ENCODE measurements at regions not wholly inside any gene's neighbourhood (a gene's known extent, or its start where the extent isn't known, plus 50 kb on each side); places are given as distances from the start of the nearest gene placed in this dataset.

DNA sequence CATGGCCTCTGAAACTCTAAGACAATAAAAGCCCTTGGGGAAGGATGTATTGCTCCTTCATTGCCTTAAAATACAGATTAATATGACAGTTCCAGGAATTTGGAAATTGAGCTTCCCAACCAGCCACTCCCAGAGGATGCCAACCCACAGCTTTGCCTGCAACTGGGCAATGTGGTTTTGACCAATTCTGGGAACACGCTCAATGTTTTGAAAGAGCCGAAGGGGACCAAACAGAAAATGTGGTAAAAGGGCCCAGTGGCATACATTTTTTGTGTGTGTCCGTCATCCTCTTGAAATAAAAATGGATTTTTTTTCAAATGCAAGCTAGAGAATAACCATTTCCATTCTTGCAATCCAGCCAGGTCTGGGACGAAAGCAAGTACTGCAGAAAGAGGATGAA, 88.3 kb upstream of the PLEKHG7 start:
- DNase-seq: no peak

DNA sequence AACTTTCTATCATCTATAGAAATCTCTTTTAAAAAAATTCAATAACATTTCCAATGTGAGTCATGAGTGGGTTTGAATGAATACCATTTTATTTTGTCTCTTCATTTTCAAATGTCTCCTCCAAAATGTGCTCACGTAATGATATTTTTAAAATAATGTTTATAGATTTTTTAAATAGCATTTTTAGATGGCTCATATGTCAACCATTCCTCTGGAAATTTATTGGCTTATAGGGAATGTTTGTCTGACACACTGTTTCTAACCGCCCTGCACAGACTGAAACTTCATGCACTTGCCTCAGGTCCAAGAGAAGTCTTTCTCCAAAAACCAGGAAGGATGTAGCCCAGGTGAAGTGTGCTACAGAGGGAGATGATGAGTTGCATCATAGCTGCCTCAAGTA, 88.8 kb upstream of the PLEKHG7 start:
- no peak for DNase-seq

DNA sequence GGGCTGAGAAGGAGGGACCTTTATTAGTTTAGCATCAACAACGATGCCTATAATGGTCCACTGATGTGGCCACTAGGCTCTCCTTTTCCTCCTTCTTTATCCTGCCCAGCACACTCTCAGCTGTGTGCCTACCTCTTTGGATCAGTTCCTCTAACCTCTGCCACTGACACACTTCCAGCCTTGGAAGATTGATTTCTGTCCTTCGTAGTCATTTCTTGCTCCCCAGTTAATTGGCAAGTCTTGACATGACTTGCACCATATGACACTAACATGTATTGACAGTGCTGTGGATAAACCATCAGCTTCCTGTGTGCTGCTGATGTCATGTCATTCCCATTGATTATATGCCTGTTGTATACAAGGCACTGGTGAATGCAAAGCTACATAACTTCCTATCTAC, 90.2 kb upstream of the PLEKHG7 start:
- DNase-seq: no peak

DNA sequence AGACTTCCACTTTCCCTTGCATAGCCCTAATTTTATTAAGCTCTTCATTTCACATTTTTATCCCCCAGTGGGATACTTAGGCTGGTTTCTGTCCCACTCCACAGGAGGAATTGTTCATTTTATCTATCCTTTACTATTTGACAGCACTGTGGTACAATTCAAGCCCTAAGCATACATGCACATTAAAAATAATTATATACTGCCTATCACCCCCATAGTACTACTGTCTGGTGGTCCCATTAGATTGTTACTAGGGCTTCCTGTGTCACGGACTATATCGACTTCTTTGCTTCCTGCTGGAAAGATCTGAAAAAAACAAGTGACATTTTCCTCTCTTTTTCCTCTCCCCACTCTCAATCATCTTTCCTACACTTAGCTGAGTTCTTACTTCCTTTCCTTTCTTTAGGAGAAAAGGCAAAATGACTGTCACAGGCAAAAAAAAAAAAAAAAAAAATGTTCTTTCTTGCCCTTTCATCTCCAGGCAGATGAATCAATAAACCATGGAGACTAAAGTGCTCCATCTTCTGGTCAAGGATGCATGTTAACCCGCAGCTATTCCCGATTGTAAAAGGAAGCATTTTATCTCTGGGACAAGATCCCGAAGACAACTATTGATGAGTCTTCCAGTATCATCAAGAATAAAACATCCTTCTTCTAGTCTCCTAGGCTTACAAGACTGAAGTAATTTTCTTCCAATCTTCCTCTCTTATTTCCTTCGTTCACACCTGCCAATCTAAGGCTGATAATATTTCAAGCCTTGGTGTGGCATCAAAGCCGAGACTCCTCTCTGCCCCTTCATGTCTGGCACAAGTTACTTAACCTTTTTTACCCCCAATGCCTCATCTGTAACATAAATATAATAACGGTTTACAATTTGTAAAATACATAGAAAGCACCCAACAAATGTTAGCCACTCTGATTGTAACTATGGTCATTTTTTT, 94.4 kb upstream of the PLEKHG7 start:
- DNase-seq: no peak

DNA sequence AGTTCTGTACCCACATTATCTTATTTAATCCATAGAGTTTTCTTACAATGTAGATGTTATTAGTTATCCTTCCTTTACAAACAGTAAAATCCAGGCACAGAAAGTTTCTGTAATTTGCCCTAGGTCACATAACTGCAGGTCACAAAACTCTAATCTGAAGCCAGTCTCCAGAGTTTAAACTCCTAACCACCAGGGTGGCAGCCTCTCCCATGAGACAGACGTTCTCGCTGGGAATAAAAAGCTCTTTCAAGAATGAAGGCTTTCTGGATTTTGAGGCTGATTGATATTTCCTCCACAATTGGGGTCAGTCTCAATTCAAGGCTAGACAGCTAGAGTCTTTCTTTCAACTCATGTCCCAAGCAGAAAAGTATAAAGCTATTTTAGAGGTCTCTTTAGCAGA, 95.8 kb upstream of the PLEKHG7 start:
- DNase-seq: no peak

DNA sequence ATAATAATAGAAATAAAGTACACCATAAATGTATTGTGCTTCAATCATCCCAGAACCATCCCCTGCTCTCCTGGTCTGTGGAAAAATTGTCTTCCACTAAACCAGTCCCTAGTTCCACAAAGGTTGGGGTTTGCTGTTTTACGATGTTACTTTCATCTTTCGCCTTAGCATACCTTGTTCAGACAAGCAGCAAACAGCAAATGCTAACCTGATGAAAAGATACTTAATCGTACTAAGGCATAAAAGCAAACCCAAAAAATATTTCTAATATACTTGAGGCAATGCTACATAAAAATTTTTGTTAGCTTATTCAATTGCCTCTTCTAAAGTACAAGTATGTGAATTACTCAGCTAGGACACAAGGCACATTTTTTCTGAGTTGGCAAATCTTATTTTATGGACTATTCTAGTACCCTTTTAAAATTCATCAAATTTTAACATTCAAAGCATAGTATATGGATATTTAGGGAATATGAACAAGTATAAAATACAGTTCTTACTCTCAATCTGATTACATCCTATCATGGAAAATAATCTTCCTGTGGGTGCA, 97.1 kb upstream of the PLEKHG7 start:
- no peak for DNase-seq

DNA sequence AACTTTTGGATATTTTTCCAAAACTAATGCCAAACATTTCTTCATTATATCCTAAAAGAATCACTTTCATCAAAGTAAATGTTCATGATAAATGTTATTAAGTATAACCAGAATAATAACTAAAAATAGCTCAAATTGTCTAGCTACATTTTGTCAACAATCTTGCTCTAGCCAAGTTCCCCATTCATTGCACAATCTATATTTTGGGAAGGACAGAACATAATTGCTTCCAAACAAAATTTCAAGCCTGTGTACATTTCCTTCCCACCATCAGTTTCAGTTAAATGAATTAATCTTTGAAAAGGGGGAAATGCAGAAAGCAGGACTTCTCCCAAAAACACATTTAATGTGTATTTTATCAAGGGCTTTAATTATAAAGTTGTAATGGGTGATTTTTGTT, 98.0 kb upstream of the PLEKHG7 start:
- no peak for DNase-seq

DNA sequence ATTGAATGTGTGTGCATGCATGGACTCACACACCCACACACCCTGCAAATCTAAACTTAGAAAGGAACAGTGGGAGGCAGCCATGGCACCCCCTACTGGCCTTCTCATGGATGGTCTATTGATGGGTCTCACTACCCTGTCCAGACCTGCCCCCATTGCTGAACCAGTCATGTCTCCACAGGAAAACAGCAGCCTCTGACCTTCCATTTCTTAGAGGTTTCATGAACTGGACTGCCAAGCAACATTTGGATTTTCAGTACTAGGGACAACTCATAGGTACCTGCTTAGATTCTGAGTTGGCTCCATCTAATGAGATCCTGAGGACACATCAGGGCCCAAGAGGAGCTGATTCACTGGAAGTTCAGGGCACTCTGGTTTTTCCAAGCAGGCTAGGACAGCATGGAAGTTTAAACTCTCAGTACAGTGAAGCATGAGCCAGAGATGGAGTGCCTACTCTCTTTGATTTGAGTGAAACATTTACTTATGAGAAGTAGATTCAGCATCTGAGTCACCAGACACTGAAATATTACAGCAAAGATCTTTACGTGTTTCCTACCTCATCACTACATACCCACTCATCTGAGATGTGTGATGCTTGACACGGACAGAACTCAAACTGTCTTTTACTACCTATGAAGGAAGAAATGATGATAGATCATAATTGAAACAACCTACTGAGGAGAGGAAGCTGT, 98.9 kb upstream of the PLEKHG7 start:
- no peak for DNase-seq

DNA sequence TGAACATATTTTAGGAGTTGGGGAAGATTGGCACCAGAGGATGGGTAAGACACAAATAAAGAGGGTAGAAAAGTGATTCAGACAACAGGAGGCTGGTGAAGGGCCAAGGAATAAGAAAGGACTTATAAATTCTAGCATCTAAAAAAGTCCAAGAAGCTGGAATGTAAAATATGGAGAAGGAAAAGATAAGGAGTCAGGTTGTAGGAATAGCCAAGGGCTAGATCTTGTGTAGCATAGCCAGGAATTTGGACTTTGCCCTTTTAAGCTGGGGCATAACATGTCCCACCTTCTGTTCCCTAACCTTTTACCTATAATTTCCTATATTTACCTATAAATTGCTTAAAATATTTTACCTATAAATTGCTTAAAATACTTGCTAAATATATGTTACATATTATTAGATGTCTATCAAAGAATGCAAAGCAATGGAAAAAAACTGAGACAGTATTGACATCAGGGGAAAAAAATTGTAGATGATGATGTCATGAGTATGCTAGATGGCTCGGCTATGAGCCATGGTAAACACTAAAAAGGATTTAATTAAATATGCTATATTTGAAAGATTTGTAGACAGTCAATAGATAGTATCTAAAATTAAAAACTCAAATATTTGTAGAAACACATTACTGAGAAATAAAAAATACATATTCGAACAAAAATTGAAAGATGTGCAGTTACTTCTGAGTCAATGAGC, 99.7 kb upstream of the PLEKHG7 start:
- DNase-seq: no peak

DNA sequence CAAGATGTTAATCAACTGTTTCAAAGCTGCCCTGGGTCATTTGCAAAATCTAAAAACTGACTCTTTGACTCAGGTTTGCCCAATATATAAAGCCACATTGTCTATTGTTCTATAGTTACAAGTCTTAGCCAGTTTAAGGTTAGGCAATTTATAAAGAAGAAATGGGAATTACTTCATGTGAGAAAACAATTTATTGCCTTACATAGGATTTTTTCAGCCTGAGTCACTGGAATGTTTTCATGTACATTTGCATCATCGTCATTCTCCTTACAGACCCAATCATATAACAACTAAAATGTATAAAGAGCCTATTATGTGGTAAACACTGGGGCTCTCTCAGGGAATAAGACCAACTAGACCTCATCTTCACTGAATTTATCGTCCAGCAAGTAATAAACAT, 100.3 kb upstream of the PLEKHG7 start:
- DNase-seq: no peak

DNA sequence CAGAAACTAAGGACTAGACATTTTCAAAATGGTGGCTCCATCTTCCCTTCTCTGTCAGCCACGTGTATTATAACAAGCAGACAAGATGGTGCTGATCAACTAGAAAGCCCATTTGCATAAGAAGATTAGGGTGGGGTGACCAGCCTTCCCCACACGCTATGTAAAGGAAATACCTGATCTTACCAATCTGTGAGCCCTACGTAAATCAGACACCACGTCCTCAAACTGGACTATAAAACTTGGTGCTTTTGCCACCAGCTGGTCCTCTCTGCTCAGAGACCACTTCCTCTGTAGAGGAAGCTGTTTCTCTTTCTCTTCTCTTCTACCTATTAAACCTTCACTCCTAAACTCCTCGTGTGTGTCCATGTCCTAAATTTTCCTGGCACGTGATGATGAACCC, 101.1 kb upstream of the PLEKHG7 start:
- no peak for DNase-seq

DNA sequence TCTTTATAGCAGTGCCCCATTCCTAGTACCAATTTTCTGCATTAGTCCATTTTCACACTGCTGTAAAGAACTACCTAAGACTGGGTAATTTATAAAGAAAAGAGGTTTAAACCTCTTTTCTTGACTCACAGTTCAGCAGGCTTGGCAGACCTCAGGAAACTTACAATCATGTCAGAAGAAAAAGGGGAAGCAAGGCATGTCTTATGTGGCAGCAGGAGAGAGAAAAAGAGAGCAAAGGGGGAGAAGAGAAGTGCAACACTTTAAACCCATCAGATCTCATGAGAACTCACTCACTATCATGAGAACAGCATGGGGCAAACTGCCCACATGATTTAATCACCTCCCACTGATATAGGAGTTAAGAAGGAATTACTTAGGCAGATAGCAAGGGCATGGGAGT, 101.6 kb upstream of the PLEKHG7 start:
- no peak for DNase-seq

DNA sequence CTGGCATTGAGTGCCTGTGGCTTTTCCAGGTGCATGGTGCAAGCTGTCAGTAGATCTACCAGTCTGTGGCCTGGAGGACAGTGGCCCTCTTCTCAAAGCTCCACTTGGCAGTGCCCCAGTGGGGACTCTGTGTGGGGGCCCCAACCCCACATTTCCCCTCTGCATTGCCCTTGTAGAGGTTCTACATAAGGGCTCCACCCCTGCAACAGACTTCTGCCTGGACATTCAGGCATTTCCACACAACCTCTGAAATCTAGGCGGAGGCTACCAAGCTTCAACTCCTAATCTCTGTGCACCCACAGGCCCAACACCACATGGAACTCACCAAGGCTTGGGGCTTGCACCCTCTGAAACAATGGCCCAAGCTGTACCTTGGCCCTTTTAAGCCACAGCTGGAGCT, 102.7 kb upstream of the PLEKHG7 start:
- no peak for DNase-seq

DNA sequence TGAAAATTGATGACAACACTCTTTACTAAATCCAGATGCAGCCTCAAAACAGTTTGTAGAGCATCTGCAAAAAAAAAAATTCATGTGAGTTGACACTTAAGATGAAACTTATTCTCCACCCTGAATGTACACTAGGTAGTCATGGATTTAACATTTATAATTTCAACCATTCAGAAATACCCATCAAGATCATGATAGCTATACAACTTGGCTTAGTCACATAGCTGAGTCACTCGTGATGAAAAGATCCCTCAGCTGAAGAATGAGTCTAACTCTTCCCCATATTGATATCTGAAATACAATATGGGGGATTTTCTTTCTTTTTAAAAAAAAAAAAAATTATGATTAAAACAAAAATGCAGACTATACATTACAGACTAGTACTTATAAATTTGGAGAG, 104.8 kb upstream of the PLEKHG7 start:
- no peak for DNase-seq

DNA sequence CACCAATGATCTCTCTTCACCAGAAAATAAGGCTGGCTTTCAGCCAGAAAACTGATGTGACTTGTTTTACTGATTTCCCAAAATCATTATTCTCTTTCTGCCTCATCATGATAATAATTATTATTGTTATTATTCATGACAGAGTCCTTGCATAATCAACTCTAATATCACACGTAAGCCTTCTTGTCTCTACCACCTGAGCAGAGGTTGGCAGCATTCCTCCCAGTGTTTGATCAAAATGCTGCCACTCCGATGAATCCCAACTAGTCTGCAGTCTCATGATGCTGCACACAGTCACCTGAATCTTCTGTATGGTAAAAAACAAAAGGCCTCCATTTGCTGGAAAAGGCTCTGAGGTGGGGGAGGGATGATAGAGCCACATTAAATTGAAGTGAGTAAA, 105.7 kb upstream of the PLEKHG7 start:
- DNase-seq: no peak

DNA sequence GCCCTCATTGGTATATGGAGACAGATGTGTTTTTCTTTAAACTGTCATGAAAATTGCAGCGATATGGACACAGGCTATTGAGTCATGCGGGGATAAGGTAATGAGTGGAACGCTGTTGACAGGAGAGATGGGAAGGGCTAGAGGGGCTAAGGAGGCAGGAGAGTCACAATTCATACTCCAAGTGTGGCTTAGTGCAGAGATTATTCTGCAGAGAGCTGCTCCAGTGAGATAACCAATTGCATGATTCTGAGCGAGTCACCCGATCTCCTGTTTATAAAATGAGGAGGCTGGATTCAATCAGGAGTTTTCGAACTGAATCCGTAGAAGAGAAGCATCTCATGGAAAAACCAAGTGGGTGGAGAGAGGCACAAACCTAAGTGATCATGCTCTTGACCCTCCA, 106.4 kb upstream of the PLEKHG7 start:
- no peak for DNase-seq

DNA sequence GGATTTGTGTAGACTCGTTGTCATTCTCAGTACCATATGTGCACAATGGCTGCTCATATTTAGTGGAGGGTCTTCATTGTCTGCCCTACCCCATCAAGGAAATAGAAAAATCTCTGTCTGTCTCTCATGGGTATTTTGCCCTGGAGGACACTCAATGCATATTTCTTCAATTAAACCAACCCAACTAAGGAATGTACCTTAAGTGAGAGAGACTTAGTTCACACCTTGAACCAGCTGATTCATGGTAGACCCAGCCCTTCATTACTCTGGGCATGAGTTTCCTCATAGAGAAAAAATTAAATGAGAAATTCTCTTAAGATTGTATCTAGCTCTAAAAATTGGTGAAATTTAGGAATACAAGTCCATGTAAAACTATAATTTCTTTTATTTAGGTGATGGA, 107.1 kb upstream of the PLEKHG7 start:
- DNase-seq: no peak

DNA sequence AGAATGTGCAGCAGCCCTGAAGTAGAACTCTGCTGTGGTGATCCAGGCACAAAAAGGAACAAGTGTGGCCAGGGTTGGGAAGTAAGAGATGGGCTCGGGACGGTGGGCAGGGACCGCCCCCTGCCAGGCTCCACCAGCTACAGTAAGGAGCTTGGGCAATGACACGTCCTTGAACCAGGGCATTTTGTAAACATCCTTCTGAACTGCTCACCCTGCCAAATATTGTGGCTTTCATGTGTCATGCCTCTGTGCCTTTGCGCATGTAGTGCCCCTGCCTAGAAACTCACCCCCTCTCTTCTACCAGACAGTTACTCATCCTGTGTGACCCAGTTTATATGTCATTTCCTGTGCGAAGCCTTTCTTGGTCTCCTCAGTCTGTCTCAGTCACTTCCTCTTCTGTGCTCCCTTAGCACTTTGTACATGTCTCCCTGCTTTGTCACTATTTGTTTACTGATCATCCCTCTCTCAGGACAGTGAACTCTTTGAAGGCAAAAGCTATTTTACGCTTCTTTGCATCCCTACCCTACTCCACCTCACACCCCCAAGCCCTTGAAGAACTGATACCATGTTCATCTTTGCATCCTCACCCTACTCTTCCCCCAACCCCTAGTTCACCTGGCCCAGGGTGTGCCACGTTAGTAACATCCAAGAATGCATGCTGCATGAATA, 108.9 kb upstream of the PLEKHG7 start:
- no peak for DNase-seq

DNA sequence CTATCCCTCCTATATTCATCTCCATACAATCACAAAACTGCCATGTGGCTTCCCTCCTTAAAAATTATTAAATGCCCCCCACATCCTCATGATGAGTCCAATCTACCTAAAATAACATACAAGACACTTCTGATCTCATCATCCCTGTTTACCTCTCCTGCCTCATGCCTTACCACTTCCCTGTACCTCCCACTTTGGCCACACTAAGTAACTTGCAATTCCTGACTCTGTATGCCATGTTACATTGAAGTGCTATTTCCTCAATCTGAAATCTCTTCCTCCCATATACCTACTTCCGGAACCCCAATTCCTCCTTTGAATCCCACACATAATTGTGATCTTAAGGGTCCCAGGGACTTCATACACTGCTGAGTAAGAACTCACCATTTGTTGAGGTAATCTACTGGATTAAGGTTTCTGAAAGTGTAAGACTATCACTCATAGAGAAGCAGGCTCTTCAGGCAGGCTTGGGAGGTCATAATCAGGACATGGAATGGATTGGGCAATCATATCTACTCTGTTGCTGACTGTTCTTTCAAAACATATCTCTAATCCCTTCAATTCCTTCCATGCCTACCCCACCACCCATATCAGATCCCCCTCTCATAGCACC, 117.6 kb upstream of the PLEKHG7 start:
- DNase-seq: no peak

DNA sequence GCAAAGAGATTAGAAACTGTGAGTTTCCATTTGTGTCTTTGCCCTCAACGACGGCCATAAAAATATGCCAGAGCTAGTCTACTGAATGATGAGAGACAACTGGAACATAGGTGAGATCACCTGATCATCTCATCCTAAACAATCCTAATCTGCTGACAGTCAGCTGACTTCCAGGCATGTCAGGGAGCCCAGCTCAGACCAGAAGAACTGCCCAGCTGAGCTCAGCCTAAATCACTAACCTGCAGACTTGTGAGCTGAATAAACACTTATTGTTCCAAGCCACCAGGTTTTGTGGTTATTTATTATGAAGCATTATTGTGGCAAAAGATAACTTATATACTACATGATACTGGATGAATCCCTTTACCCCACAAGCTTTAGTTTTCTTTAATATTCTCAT, 118.9 kb upstream of the PLEKHG7 start:
- no peak for DNase-seq

DNA sequence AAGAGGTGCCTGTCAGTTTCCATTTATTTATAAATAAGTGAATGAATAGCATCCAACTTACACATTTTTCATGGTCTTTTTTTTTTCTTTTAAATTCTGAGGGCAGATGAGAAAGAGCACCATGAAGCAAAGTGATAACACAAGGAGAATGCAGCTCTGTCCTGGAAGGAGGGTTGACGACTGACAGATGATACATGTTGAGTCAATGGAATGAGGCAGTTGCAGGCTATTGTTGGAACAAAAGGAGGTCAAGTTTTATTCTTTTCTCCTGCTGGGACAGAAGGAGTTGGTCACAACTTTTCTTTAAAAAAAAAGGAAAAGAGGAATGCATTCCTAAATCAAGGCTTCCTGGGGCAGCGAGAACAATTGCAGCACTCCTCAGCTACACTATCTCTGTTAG, 119.9 kb upstream of the PLEKHG7 start:
- DNase-seq: no peak

DNA sequence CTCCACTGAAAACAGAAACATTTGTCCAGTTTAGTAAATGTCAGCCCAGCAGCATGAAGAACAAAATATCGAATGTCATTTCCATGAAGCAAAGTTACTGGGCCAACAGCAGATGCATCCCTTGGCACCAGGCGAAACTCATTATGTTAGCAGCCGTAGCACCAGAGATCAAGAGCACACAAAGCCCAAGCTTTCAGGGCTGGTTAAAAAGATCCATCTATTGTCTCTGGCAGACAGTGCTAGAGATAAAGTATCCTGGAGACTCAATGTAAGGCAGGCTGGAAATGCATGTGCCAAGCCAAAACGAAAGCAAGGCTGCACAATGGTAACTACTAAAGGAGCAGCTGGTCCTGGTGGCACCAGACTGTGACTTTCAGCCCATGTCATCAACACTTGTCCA, 120.3 kb upstream of the PLEKHG7 start:
- DNase-seq: no peak

All from left kidney (tissue), 1 donor.